HUES64 (cell line): ENCODE measurements at regions not wholly inside any gene's neighbourhood (a gene's known extent, or its start where the extent isn't known, plus 50 kb on each side); places are given as distances from the start of the nearest gene placed in this dataset.
"Not testable (repeated sequence)": the region's sequence is repeated elsewhere in the genome, so short reads cannot be mapped to it uniquely, and the experiment has no call there.

Experiments used
- H3K27ac ChIP-seq: 2 replicates; pipeline ENCODE4 v1.7.0; 2013; ENCODE audit warnings: low read depth, low read length, inconsistent platforms
- H3K27me3 ChIP-seq: 2 replicates; pipeline ENCODE4 v1.6.1; 2013; ENCODE audit warnings: mild to moderate bottlenecking, low read length; ENCODE audit not compliant: insufficient read depth
- H3K36me3 ChIP-seq: 2 replicates; pipeline ENCODE4 v1.6.1; 2013; ENCODE audit warnings: mild to moderate bottlenecking, low read length; ENCODE audit not compliant: insufficient read depth
- H3K4me1 ChIP-seq: 2 replicates; pipeline ENCODE4 v1.6.1; 2013; ENCODE audit warnings: mild to moderate bottlenecking, low read length, moderate library complexity; ENCODE audit not compliant: insufficient read depth
- H3K4me3 ChIP-seq: 2 replicates; pipeline ENCODE4 v1.5.1; 2013; ENCODE audit warnings: mild to moderate bottlenecking, low read length, moderate library complexity
- H3K9ac ChIP-seq: 2 replicates; pipeline ENCODE4 v1.6.1; 2013; ENCODE audit warnings: mild to moderate bottlenecking, low read depth, low read length
- H3K9me3 ChIP-seq: 2 replicates; pipeline ENCODE4 v1.6.1; 2013; ENCODE audit warnings: low read depth, low read length; ENCODE audit not compliant: insufficient read depth
- WGBS: fragments of 150-250, 120-280 bp; methylation state at CpG from one replicate; pipeline ENCODE4 v1.1.7; 2013; ENCODE audit warnings: missing lambda C conversion rate; 5-methylcytosine and 5-hydroxymethylcytosine counted together

GRCh38 chr10:4227586-4227985 lies 442.6 kb upstream of the KLF6 start:
- Histone ChIP-seq H3K27me3 (no peaks in the 10 kb centered on the region), H3K9me3 (no peaks in the 10 kb centered on the region), H3K4me1 (no peaks in the 10 kb centered on the region), H3K27ac (no peak overlapping the region), H3K9ac (no peak overlapping the region), H3K36me3 (no peaks in the 10 kb centered on the region), H3K4me3 (no peak overlapping the region)

- 95% methylated on average over 4 of the region's 4 CpGs for WGBS
- no peaks in the 10 kb centered on the region for H3K27me3 ChIP-seq
Measured at GRCh38 chr10:4226941-4227540, 442.0 kb upstream of the KLF6 start.

GRCh38 chr10:4224178-4224577 lies 439.2 kb upstream of the KLF6 start:
- Histone ChIP-seq H3K4me3 (no peak overlapping the region), H3K36me3 (no peaks in the 10 kb centered on the region), H3K9ac (no peak overlapping the region), H3K27me3 (no peaks in the 10 kb centered on the region), H3K9me3 (no peaks in the 10 kb centered on the region), H3K27ac (no peak overlapping the region), H3K4me1 (peaks cover 11% of the 10 kb centered on the region; the same call in 1 of the 2 replicates)
- 95% methylated on average over 5 of the region's 6 CpGs for WGBS

More at GRCh38 chr10:4226941-4227540, 442.0 kb upstream of the KLF6 start:
- no peaks in the 10 kb centered on the region for H3K36me3 ChIP-seq
- no peak overlapping the region for H3K4me3 ChIP-seq
- no peak overlapping the region for H3K9ac ChIP-seq
- no peaks in the 10 kb centered on the region for H3K4me1 ChIP-seq
- no peak overlapping the region for H3K27ac ChIP-seq
- no peaks in the 10 kb centered on the region for H3K9me3 ChIP-seq

GRCh38 chr10:4221310-4221709 lies 436.3 kb upstream of the KLF6 start:
- WGBS = 100% methylated on average over 1 of the region's 2 CpGs
- H3K4me1 ChIP-seq = peaks cover 11% of the 10 kb centered on the region
- H3K27ac ChIP-seq, H3K27me3 ChIP-seq, H3K36me3 ChIP-seq, H3K9me3 ChIP-seq, H3K4me3 ChIP-seq, H3K9ac ChIP-seq: not testable (repeated sequence)

- Histone ChIP-seq H3K4me1 (peaks cover 24% of the 10 kb centered on the region), H3K9ac (no peak overlapping the region), H3K27me3 (no peaks in the 10 kb centered on the region), H3K36me3 (no peaks in the 10 kb centered on the region), H3K27ac (no peak overlapping the region), H3K9me3 (no peaks in the 10 kb centered on the region), H3K4me3 (no peak overlapping the region)
- 84% methylated on average over 4 of the region's 4 CpGs for WGBS
Measured at GRCh38 chr10:4219901-4220300, 434.9 kb upstream of the KLF6 start.

- H3K9ac ChIP-seq = no peak overlapping the region
- no peaks in the 10 kb centered on the region for H3K36me3 ChIP-seq
- H3K27ac ChIP-seq = no peak overlapping the region
- H3K27me3 ChIP-seq = no peaks in the 10 kb centered on the region
- H3K4me1 ChIP-seq = peaks cover 30% of the 10 kb centered on the region
- H3K4me3 ChIP-seq = no peak overlapping the region
- no peaks in the 10 kb centered on the region for H3K9me3 ChIP-seq
- 93% methylated on average over 9 of the region's 9 CpGs for WGBS
Measured at GRCh38 chr10:4217653-4218052, 432.6 kb upstream of the KLF6 start.

GRCh38 chr10:4217187-4217586 lies 432.2 kb upstream of the KLF6 start:
- no peaks in the 10 kb centered on the region for H3K27me3 ChIP-seq
- no peak overlapping the region for H3K9ac ChIP-seq
- peaks cover 30% of the 10 kb centered on the region for H3K4me1 ChIP-seq
- H3K36me3 ChIP-seq = no peaks in the 10 kb centered on the region
- H3K27ac ChIP-seq = no peak overlapping the region
- H3K4me3 ChIP-seq = no peak overlapping the region
- 82% methylated on average over 5 of the region's 5 CpGs for WGBS
- H3K9me3 ChIP-seq = no peaks in the 10 kb centered on the region

- 87% methylated on average over 3 of the region's 3 CpGs for WGBS
- no peak overlapping the region for H3K9ac ChIP-seq
- peaks cover 30% of the 10 kb centered on the region for H3K4me1 ChIP-seq
- no peaks in the 10 kb centered on the region for H3K36me3 ChIP-seq
- H3K9me3 ChIP-seq = no peaks in the 10 kb centered on the region
- H3K27ac ChIP-seq = no peak overlapping the region
- no peaks in the 10 kb centered on the region for H3K27me3 ChIP-seq
- no peak overlapping the region for H3K4me3 ChIP-seq
Measured at GRCh38 chr10:4216726-4217125, 431.7 kb upstream of the KLF6 start.

- H3K36me3 ChIP-seq = no peaks in the 10 kb centered on the region
- H3K9ac ChIP-seq = no peak overlapping the region
- no peak overlapping the region for H3K4me3 ChIP-seq
- peaks cover 30% of the 10 kb centered on the region for H3K4me1 ChIP-seq
- WGBS = 89% methylated on average over 4 of the region's 4 CpGs
- no peaks in the 10 kb centered on the region for H3K27me3 ChIP-seq
- no peak overlapping the region for H3K27ac ChIP-seq
- no peaks in the 10 kb centered on the region for H3K9me3 ChIP-seq
Measured at GRCh38 chr10:4215963-4216575, 431.1 kb upstream of the KLF6 start.

GRCh38 chr10:4215485-4215884 lies 430.5 kb upstream of the KLF6 start:
- H3K4me1 ChIP-seq = peaks cover 25% of the 10 kb centered on the region
- no peaks in the 10 kb centered on the region for H3K36me3 ChIP-seq
- no peak overlapping the region; the same call in 1 of the 2 replicates for H3K27ac ChIP-seq
- H3K9me3 ChIP-seq = no peaks in the 10 kb centered on the region
- whole genome bisulfite sequencing = 87% methylated on average over 3 of the region's 4 CpGs
- no peak overlapping the region for H3K9ac ChIP-seq
- no peaks in the 10 kb centered on the region for H3K27me3 ChIP-seq
- H3K4me3 ChIP-seq = no peak overlapping the region

GRCh38 chr10:4214908-4215307 lies 429.9 kb upstream of the KLF6 start:
- H3K9me3 ChIP-seq = no peaks in the 10 kb centered on the region
- 41% methylated on average over 1 of the region's 1 CpG for WGBS

GRCh38 chr10:4213441-4213840 lies 428.4 kb upstream of the KLF6 start:
- Histone ChIP-seq H3K4me1 (peaks cover 19% of the 10 kb centered on the region), H3K9me3 (no peaks in the 10 kb centered on the region), H3K27ac (no peak overlapping the region), H3K9ac (no peak overlapping the region), H3K4me3 (no peak overlapping the region), H3K27me3 (no peaks in the 10 kb centered on the region), H3K36me3 (no peaks in the 10 kb centered on the region)
- WGBS = 96% methylated on average over 4 of the region's 4 CpGs

More at GRCh38 chr10:4214908-4215307, 429.9 kb upstream of the KLF6 start:
- Histone ChIP-seq H3K4me1 (peaks cover 19% of the 10 kb centered on the region), H3K9ac (no peak overlapping the region), H3K36me3 (no peaks in the 10 kb centered on the region), H3K27ac (no peak overlapping the region; the same call in 1 of the 2 replicates), H3K27me3 (no peaks in the 10 kb centered on the region), H3K4me3 (no peak overlapping the region)
